ENCODE measurements at regions not wholly inside any gene's neighbourhood (a gene's known extent, or its start where the extent isn't known, plus 50 kb on each side); places are given as distances from the start of the nearest gene placed in this dataset.

DNA sequence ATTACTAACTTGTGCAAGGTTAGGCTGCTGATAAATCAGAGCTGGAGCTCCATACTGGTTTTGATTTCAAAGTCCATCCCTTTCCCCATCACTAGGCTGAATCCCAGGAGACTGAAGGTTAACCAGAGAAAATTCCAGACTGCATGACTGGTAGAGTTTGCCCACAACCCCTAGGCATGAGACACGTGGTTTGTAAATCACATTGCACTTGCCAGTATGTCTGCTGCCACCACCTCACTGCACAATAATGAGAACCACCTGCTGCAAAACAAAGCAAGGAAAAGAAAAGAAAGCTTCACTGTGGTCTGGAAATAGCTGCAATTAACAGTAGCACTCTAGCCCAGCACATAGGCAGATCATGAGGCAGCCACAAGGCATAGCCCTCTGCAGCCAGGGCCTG is 67.6 kb upstream of the NTM start:
- no peak for DNase-seq

DNA sequence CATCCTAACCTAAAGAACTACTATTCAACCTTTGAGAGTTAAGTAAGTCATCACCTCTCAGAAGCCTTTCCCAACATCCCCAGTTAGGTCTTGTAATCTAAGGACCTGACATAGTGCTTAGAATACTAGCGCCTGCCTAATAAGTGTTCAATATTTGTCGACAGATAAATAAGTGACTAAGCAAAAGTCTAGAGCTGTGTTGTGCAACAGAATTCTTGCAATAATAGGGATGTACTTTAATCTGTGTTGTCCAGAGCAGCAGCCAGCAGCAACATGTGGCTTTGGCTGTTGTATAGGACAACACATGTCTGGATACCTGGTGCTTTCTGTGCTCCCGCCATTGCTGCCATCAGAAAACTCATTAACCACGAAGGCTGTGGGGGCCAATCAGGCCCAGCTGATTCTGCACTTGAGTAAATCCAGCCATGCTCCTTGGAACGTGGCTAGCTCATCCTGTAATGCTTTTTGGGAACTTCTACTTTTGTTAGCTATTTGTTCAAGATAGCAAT is 66.8 kb upstream of the NTM start:
- DNase-seq = no peak

DNA sequence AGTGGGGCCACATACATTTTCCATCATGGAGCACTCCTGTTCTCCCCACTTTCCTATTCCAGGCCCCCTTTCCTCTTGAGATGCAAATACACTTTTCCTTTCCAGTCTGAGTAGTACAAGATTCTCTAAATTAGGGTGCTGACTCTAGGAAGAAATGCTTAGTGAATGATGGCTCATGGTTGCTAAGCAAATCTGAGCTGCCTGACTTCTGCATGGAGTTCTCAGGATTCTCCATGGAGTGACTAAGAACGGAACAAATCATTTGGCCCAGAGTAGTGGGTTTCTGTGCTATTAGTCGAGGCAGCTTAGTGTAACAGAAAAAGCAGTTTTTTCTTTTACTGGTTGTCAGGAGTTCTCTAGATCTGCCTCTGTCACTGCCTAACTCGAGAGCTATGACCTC is 65.4 kb upstream of the NTM start:
- DNase-seq = no peak

DNA sequence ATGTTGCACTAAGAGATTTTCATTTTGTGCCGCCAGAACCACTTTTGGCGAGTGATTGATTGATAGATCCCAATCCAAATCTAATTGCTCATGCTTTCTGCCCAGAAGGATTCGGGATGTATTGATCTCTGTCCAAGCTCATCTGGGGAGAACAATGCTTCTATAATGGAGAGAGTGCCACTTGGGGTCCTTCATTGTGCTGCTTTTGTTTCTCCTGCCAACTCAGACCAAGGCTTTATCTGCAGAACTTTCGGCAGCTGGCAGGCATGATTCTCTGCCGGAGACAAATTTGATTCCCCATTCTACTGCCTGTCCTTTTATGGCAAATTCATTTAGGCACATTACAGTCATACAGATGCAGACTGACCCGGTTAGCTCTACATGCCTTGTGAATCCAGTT is 62.9 kb upstream of the NTM start:
- DNase-seq = no peak

DNA sequence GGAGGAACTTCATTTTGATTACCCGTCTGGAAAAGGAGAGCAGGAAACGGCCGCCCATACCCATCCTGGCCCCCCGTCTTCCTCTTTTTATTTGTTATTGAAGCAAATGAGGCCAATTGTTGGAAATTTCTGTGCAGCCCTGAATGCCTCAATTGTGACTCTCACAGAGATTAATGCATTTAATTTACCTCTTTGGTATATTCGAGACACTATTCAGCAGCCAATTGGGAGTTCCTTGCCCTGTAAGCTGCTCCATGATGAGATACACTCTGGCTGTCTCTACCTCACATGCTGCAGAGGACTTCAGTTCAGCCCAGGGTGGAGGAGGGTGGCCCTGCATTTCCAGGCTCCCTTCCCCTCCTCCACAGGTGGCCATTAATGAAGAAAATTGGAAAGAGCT is 60.6 kb upstream of the NTM start:
- no peak for DNase-seq

DNA sequence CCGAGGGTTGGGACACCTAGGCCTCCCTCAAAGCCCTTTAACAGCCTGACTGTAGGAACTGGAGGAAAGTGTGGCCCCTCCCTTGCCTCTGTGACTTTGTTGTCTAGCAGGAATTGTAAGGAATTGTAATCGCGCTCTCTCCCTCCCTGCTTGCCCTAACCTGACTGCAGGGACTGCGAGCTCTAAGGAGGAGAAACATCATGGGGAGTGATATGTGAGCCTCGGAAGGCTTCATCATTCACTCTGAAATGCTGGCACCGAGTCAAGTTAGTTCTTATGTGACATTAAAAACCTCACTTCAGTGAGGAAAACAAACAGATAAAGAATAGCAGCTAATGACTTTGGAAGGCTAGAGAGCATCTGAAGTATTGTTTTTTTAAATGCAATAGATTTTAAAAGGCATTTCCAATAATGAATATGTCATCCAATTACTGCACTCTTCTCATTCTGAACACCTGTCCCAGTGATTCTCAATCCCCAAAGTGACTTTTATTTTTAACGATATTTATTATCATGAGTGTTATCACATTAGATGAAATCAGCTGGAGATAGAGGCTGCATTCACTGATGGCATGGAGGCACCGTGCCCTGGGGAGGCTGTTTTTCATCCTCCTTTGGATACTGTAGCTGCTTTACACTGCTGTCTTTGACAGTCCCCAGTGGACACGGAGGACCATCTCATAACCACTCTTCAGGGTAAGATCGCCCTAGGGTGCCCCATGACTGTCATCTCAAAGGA is 58.5 kb upstream of the NTM start:
- no peak for DNase-seq
